GM18867 (cell line): ENCODE measurements at regions not wholly inside any gene's neighbourhood (a gene's known extent, or its start where the extent isn't known, plus 50 kb on each side); places are given as distances from the start of the nearest gene placed in this dataset.

ENCODE experiments used
- ATAC-seq: cut with Tn5 transposase; IDR thresholded peaks from one replicate; pipeline ENCODE4 v1.9.1; 2021; ENCODE audit warnings: mild to moderate bottlenecking, moderate library complexity; ENCODE audit not compliant: unreplicated experiment

- no peak for ATAC-seq
Measured at GRCh38 chr5:74054641-74055421, 428.8 kb downstream of the ARHGEF28 start.

- no peak for ATAC-seq
Measured at GRCh38 chr5:74054139-74054538, 428.1 kb downstream of the ARHGEF28 start.

- no peak for ATAC-seq
Measured at GRCh38 chr5:74052441-74053221, 426.6 kb downstream of the ARHGEF28 start.

GRCh38 chr5:74051076-74051475, 425.1 kb downstream of the ARHGEF28 start:
- no peak for ATAC-seq

- ATAC-seq: no peak
Measured at GRCh38 chr5:74044936-74045335, 418.9 kb downstream of the ARHGEF28 start.

- ATAC-seq: no peak
Measured at GRCh38 chr5:74042959-74043358, 417.0 kb downstream of the ARHGEF28 start.

GRCh38 chr5:74042559-74042958, 416.6 kb downstream of the ARHGEF28 start:
- no peak for ATAC-seq

- no peak for ATAC-seq
Measured at GRCh38 chr5:74041913-74042312, 415.9 kb downstream of the ARHGEF28 start.

GRCh38 chr5:74040811-74041491, 415.0 kb downstream of the ARHGEF28 start:
- no peak for ATAC-seq

GRCh38 chr5:74040065-74040551, 414.1 kb downstream of the ARHGEF28 start:
- no peak for ATAC-seq

- ATAC-seq: no peak
Measured at GRCh38 chr5:74037321-74037720, 411.3 kb downstream of the ARHGEF28 start.

GRCh38 chr5:74035521-74035937, 409.5 kb downstream of the ARHGEF28 start:
- peak; percentile 95 for ATAC-seq

- ATAC-seq: no peak
Measured at GRCh38 chr5:74034733-74035132, 408.7 kb downstream of the ARHGEF28 start.

GRCh38 chr5:74032617-74033016, 406.6 kb downstream of the ARHGEF28 start:
- ATAC-seq: no peak

- ATAC-seq: no peak
Measured at GRCh38 chr5:74031536-74031935, 405.5 kb downstream of the ARHGEF28 start.

- no peak for ATAC-seq
Measured at GRCh38 chr5:74030821-74031220, 404.8 kb downstream of the ARHGEF28 start.

- no peak for ATAC-seq
Measured at GRCh38 chr5:74030371-74030770, 404.4 kb downstream of the ARHGEF28 start.

- ATAC-seq: no peak
Measured at GRCh38 chr5:74028976-74029375, 403.0 kb downstream of the ARHGEF28 start.

GRCh38 chr5:74028406-74028805, 402.4 kb downstream of the ARHGEF28 start:
- no peak for ATAC-seq

GRCh38 chr5:74027732-74028338, 401.8 kb downstream of the ARHGEF28 start:
- ATAC-seq: no peak

- ATAC-seq: no peak
Measured at GRCh38 chr5:74026310-74026709, 400.3 kb downstream of the ARHGEF28 start.
